Type B pancreatic cell (in vitro differentiated cells): ENCODE measurements at regions not wholly inside any gene's neighbourhood (a gene's known extent, or its start where the extent isn't known, plus 50 kb on each side); places are given as distances from the start of the nearest gene placed in this dataset.

ENCODE experiments used
- DNase-seq: peaks from one replicate; pipeline ENCODE4 v3.0.0; 2021; ENCODE audit warnings: mixed read lengths; ENCODE audit not compliant: unreplicated experiment; ENCODE audit errors: extremely low spot score
- H3K27ac Mint-ChIP-seq: 2 replicates; pipeline ENCODE4 v1.8.0; 2021; ENCODE audit warnings: mild to moderate bottlenecking, mixed read lengths
- H3K27me3 Mint-ChIP-seq: 2 replicates; pipeline ENCODE4 v1.8.0; 2021; ENCODE audit warnings: mixed read lengths
- H3K36me3 Mint-ChIP-seq: 2 replicates; pipeline ENCODE4 v1.8.0; 2021; ENCODE audit warnings: mixed read lengths
- H3K4me1 Mint-ChIP-seq: one replicate; pipeline ENCODE4 v1.8.0; 2021; ENCODE audit warnings: mixed read lengths; ENCODE audit not compliant: unreplicated experiment
- H3K4me3 Mint-ChIP-seq: 2 replicates; pipeline ENCODE4 v1.8.0; 2021; ENCODE audit warnings: mild to moderate bottlenecking, mixed read lengths
- H3K9me3 Mint-ChIP-seq: 2 replicates; pipeline ENCODE4 v1.8.0; 2021; ENCODE audit warnings: mixed read lengths
- CTCF ChIP-seq: fragments of 200-600 bp; sonication (generic); conservative IDR thresholded peaks from 2 replicates; pipeline ENCODE4 v1.5.0; 2021; ENCODE audit warnings: antibody characterized with exemption, mild to moderate bottlenecking

DNA sequence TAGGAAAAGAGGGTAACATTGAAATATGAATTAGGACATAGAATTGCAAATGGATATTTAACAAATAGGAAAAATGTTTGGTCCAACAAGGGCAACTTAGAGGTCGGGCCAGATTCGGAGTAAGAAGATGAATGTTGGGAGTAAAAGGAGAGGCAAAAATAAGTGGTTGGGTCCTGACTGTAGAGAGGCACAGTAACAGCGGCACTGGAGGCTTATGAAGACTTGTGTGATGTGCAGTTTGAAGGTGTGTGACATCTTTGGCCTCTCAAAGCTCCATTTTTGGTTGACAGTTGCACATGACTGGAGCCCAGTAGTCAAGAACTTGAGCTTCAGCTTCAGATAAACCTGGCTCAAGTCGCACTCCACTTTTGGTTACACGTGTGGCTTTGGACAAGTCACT lies 109.9 kb upstream of the PAXBP1 start:
- Mint-ChIP-seq H3K36me3 (no peaks in the 10 kb centered on the region), H3K9me3 (no peaks in the 10 kb centered on the region), H3K4me1 (no peaks in the 10 kb centered on the region), H3K27ac (no peak overlapping the region), H3K4me3 (no peak overlapping the region), H3K27me3 (peaks cover 23% of the 10 kb centered on the region)
- no peak for TF ChIP-seq CTCF
- no peak for DNase-seq

GRCh38 chr21:32884062-32884461 lies 112.5 kb upstream of the PAXBP1 start:
- H3K4me1 Mint-ChIP-seq, result no peaks in the 10 kb centered on the region
- no peak overlapping the region for H3K27ac Mint-ChIP-seq
- no peak for TF ChIP-seq CTCF
- H3K9me3 Mint-ChIP-seq, result no peaks in the 10 kb centered on the region
- H3K27me3 Mint-ChIP-seq, result peaks cover 39% of the 10 kb centered on the region
- no peak overlapping the region for H3K4me3 Mint-ChIP-seq
- H3K36me3 Mint-ChIP-seq, result no peaks in the 10 kb centered on the region
- DNase-seq, result no peak

DNA sequence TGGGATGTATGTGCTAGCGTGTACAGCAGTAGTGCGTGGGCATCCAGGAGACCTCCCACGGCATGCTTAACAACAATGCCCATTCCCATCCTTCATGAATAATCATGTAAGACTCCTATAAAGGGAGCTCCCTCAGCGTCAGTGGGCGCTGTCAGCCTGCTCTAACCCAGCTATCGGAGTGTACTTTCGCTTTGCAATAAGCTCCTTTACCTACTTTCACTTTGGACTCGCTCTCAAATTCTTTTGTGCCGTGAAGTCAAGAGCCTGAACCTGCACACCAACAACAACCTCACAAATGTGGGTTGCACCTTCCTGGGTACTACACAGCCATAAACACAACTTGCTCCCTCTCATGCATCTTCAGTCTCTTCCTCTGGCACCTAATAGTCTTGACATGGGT lies 114.8 kb upstream of the PAXBP1 start:
- H3K36me3 Mint-ChIP-seq, result no peaks in the 10 kb centered on the region
- H3K9me3 Mint-ChIP-seq, result no peaks in the 10 kb centered on the region
- H3K27me3 Mint-ChIP-seq, result peaks cover 40% of the 10 kb centered on the region
- DNase-seq, result no peak
- TF ChIP-seq CTCF, result no peak
- no peak overlapping the region for H3K27ac Mint-ChIP-seq
- H3K4me3 Mint-ChIP-seq, result no peak overlapping the region
- H3K4me1 Mint-ChIP-seq, result no peaks in the 10 kb centered on the region

DNA sequence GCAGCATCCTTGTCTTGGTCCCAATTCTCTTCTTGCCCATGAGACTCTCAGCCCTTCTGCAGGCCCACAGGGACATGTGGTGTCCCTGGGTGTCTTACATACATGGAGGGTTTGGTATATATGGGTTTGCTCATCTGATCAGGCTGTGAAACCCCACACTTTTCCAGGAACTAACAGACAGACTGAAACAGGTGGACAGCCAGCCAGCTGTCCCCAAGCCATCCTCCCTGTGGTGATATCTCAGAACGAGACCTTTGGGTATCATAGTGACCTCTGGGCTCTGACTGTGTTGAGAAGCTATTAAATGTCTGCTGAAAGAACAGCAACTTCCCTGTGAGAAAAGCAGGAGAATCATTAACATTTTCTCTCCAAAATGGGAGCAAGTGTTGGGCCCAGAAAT lies 115.5 kb upstream of the PAXBP1 start:
- Mint-ChIP-seq H3K27ac (no peak overlapping the region), H3K27me3 (peaks cover 42% of the 10 kb centered on the region), H3K4me1 (no peaks in the 10 kb centered on the region), H3K4me3 (no peak overlapping the region), H3K9me3 (no peaks in the 10 kb centered on the region), H3K36me3 (no peaks in the 10 kb centered on the region)
- TF ChIP-seq CTCF, result no peak
- DNase-seq, result no peak

DNA sequence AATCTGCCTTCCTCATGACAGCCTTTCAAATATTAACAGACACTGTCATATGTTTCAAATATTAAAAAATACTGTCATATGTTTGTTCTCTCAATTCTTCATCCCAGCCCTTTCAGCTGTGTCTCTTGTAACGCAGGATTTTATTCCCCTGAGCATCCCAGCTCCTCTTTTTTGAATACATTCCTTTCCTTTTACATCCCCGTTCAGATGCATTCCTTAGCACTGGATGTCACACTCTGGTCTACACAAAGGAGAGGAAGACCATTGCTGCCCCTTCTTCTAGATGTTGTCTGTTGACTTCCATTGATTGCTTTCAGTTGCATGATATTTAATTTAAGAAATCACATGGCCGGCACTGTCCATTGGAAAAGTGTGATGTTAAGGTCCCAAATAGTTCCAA lies 117.4 kb upstream of the PAXBP1 start:
- H3K4me1 Mint-ChIP-seq, result no peaks in the 10 kb centered on the region
- DNase-seq, result no peak
- no peaks in the 10 kb centered on the region for H3K9me3 Mint-ChIP-seq
- no peak overlapping the region for H3K4me3 Mint-ChIP-seq
- no peak for TF ChIP-seq CTCF
- H3K27ac Mint-ChIP-seq, result no peak overlapping the region
- no peaks in the 10 kb centered on the region for H3K36me3 Mint-ChIP-seq
- peaks cover 57% of the 10 kb centered on the region for H3K27me3 Mint-ChIP-seq

DNA sequence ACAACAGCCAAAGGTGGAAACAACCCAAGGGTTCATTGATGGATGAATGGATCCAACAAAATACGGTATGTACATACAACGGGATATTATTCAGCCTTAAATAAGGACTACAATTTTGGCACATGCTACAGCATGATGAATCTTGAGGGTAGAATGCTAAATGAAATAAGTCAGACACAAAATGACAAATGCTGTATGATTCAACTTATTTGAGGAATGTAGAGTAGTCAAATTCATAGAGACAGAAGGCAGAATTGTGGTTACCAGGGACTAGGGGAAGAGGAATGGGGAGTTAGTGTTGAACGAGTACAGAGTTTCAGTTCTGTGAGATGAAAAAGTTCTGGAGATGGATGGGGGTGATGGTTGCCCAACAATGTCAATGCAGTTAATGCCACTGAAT lies 118.0 kb upstream of the PAXBP1 start:
- H3K27ac Mint-ChIP-seq, result no peak overlapping the region
- H3K36me3 Mint-ChIP-seq, result no peaks in the 10 kb centered on the region
- no peak for TF ChIP-seq CTCF
- no peaks in the 10 kb centered on the region for H3K9me3 Mint-ChIP-seq
- no peaks in the 10 kb centered on the region for H3K4me1 Mint-ChIP-seq
- H3K27me3 Mint-ChIP-seq, result peaks cover 60% of the 10 kb centered on the region
- DNase-seq, result no peak
- no peak overlapping the region for H3K4me3 Mint-ChIP-seq
